ENCODE measurements at regions not wholly inside any gene's neighbourhood (a gene's known extent, or its start where the extent isn't known, plus 50 kb on each side); places are given as distances from the start of the nearest gene placed in this dataset.

- DNase-seq = no peak
These were observed 128.2 kb upstream of the SEMA6A start for GRCh38 chr5:116702776-116703175.

- no peak for DNase-seq
These were observed 124.7 kb upstream of the SEMA6A start for GRCh38 chr5:116699332-116699731.

GRCh38 chr5:116696366-116696765, 121.7 kb upstream of the SEMA6A start:
- DNase-seq = no peak

GRCh38 chr5:116695681-116696080, 121.1 kb upstream of the SEMA6A start:
- no peak for DNase-seq

- no peak for DNase-seq
These were observed 111.8 kb upstream of the SEMA6A start for GRCh38 chr5:116686438-116686837.

GRCh38 chr5:116685931-116686330, 111.3 kb upstream of the SEMA6A start:
- no peak for DNase-seq

- no peak for DNase-seq
These were observed 110.4 kb upstream of the SEMA6A start for GRCh38 chr5:116685069-116685468.

GRCh38 chr5:116681334-116682013, 106.9 kb upstream of the SEMA6A start:
- no peak for DNase-seq

GRCh38 chr5:116675626-116675910, 100.9 kb upstream of the SEMA6A start:
- DNase-seq = no peak

GRCh38 chr5:116674881-116675625, 100.4 kb upstream of the SEMA6A start:
- DNase-seq = no peak

- no peak for DNase-seq
These were observed 98.8 kb upstream of the SEMA6A start for GRCh38 chr5:116673453-116673852.

GRCh38 chr5:116672203-116672602, 97.6 kb upstream of the SEMA6A start:
- no peak for DNase-seq

GRCh38 chr5:116671211-116671736, 96.7 kb upstream of the SEMA6A start:
- no peak for DNase-seq

GRCh38 chr5:116669261-116670031, 94.8 kb upstream of the SEMA6A start:
- no peak for DNase-seq

- DNase-seq = no peak
These were observed 93.8 kb upstream of the SEMA6A start for GRCh38 chr5:116668390-116668789.

- DNase-seq = no peak
These were observed 92.3 kb upstream of the SEMA6A start for GRCh38 chr5:116666901-116667300.

GRCh38 chr5:116664988-116665387, 90.4 kb upstream of the SEMA6A start:
- no peak for DNase-seq

GRCh38 chr5:116663081-116663480, 88.5 kb upstream of the SEMA6A start:
- no peak for DNase-seq

- DNase-seq = no peak
These were observed 86.8 kb upstream of the SEMA6A start for GRCh38 chr5:116661419-116661818.

GRCh38 chr5:116660929-116661328, 86.3 kb upstream of the SEMA6A start:
- DNase-seq = no peak

GRCh38 chr5:116658830-116659229, 84.2 kb upstream of the SEMA6A start:
- DNase-seq = no peak

GRCh38 chr5:116658141-116658540, 83.5 kb upstream of the SEMA6A start:
- no peak for DNase-seq

GRCh38 chr5:116655431-116655830, 80.8 kb upstream of the SEMA6A start:
- no peak for DNase-seq

GRCh38 chr5:116654925-116655324, 80.3 kb upstream of the SEMA6A start:
- DNase-seq = no peak
